A673 (cell line): ENCODE measurements at regions not wholly inside any gene's neighbourhood (a gene's known extent, or its start where the extent isn't known, plus 50 kb on each side); places are given as distances from the start of the nearest gene placed in this dataset.
"Not testable (repeated sequence)": the region's sequence is repeated elsewhere in the genome, so short reads cannot be mapped to it uniquely, and the experiment has no call there.

Experiments used
- BruUV-seq: library from RNA; stranded (reverse); fragments of 400-500 nt; replicated peaks from 2 replicates; lab custom pipeline; 2021; lab: Mats Ljungman, UMichigan
- CTCF ChIA-PET: fragments of 300-600 bp; sonication (Branson Sonifier 250); formaldehyde crosslinking; loops from one replicate; lab custom pipeline; 2022; ENCODE audit warnings: antibody characterized with exemption; lab: Charles Lee
- POLR2A ChIA-PET: fragments of 300-600 bp; sonication (Branson Sonifier 250); formaldehyde crosslinking; loops from one replicate; lab custom pipeline; 2022; ENCODE audit warnings: antibody characterized with exemption; ENCODE audit not compliant: low non-redundant PET; lab: Charles Lee
- DNase-seq: peaks from one replicate; pipeline ENCODE4 v3.0.0-alpha.2; 2015; ENCODE audit warnings: low spot score
- H3K27ac ChIP-seq: fragments of 200-600 bp; sonication (generic); 2 replicates; pipeline ENCODE4 v1.5.1; 2016; ENCODE audit warnings: mixed run types, low read depth, mild to moderate bottlenecking, mixed read lengths, antibody characterized with exemption, low read length; ENCODE audit not compliant: poor library complexity, severe bottlenecking
- H3K27me3 ChIP-seq: fragments of 200-600 bp; sonication (generic); replicated peaks from 2 replicates; pipeline ENCODE4 v1.6.1; 2017; ENCODE audit warnings: mixed run types, low read depth, mild to moderate bottlenecking, mixed read lengths, antibody characterized with exemption, low read length; ENCODE audit not compliant: insufficient read depth, poor library complexity
- H3K36me3 ChIP-seq: fragments of 200-600 bp; sonication (generic); 2 replicates; pipeline ENCODE4 v1.6.1; 2016; ENCODE audit warnings: mixed run types, mild to moderate bottlenecking, mixed read lengths, antibody characterized with exemption, low read length; ENCODE audit not compliant: insufficient read depth, poor library complexity, severe bottlenecking
- H3K4me1 ChIP-seq: fragments of 200-600 bp; sonication (generic); 2 replicates; pipeline ENCODE4 v1.6.1; 2017; ENCODE audit warnings: mixed run types, mild to moderate bottlenecking, mixed read lengths, antibody characterized with exemption, low read length; ENCODE audit not compliant: insufficient read depth, poor library complexity, severe bottlenecking
- H3K4me3 ChIP-seq: fragments of 200-600 bp; sonication (generic); 2 replicates; pipeline ENCODE4 v1.5.1; 2016; ENCODE audit warnings: low read depth, mixed run types, mild to moderate bottlenecking, mixed read lengths, low read length; ENCODE audit not compliant: poor library complexity, severe bottlenecking
- H3K9me3 ChIP-seq: fragments of 200-600 bp; sonication (generic); 2 replicates; pipeline ENCODE4 v1.6.1; 2016; ENCODE audit warnings: mixed run types, low read depth, mild to moderate bottlenecking, mixed read lengths, antibody characterized with exemption, low read length; ENCODE audit not compliant: poor library complexity, severe bottlenecking
- EZH2 ChIP-seq: fragments of 200-600 bp; sonication (generic); IDR thresholded peaks from 2 replicates; pipeline ENCODE4 v1.6.1; 2017; ENCODE audit warnings: borderline replicate concordance, low read depth, mild to moderate bottlenecking, mixed read lengths, antibody characterized with exemption, low read length; ENCODE audit not compliant: poor library complexity, severe bottlenecking
- intact Hi-C: fragments of 100-400 bp; cut with micrococcal nuclease; formaldehyde crosslinking; loops from one replicate; pipeline ENCODE4 v1.10.0; 2022; ENCODE audit not compliant: unreplicated experiment
- TF ChIP-seq, protein P1 (sequence below): fragments of 300-800, 200-600 bp; sonication (generic); conservative IDR thresholded peaks from 2 replicates; pipeline ENCODE4 v1.5.1; 2017; ENCODE audit warnings: low read depth, mild to moderate bottlenecking, antibody characterized with exemption, low read length, moderate library complexity, mixed read lengths

- ChIA-PET POLR2A (no interaction called here), CTCF (no interaction called here)
- no peak overlapping the region for H3K4me3 ChIP-seq
- intact Hi-C loops = no loop called here
- H3K27ac ChIP-seq = no peak overlapping the region
- H3K36me3 ChIP-seq = no peaks in the 10 kb centered on the region
- BruUV-seq = no TSS peak
- no peaks in the 10 kb centered on the region for H3K27me3 ChIP-seq
- TF ChIP-seq, protein P1, sequence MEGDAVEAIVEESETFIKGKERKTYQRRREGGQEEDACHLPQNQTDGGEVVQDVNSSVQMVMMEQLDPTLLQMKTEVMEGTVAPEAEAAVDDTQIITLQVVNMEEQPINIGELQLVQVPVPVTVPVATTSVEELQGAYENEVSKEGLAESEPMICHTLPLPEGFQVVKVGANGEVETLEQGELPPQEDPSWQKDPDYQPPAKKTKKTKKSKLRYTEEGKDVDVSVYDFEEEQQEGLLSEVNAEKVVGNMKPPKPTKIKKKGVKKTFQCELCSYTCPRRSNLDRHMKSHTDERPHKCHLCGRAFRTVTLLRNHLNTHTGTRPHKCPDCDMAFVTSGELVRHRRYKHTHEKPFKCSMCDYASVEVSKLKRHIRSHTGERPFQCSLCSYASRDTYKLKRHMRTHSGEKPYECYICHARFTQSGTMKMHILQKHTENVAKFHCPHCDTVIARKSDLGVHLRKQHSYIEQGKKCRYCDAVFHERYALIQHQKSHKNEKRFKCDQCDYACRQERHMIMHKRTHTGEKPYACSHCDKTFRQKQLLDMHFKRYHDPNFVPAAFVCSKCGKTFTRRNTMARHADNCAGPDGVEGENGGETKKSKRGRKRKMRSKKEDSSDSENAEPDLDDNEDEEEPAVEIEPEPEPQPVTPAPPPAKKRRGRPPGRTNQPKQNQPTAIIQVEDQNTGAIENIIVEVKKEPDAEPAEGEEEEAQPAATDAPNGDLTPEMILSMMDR = no peak
- no peak for TF ChIP-seq EZH2
- H3K4me1 ChIP-seq = no peaks in the 10 kb centered on the region
- no peaks in the 10 kb centered on the region for H3K9me3 ChIP-seq
- DNase-seq = no peak
These were observed 155.0 kb upstream of the TMEM132C start for GRCh38 chr12:128111951-128112350.

- DNase-seq, CTCF ChIA-PET, BruUV-seq, H3K4me1 ChIP-seq, intact Hi-C loops, H3K27me3 ChIP-seq, POLR2A ChIA-PET, H3K36me3 ChIP-seq, H3K4me3 ChIP-seq, H3K9me3 ChIP-seq, H3K27ac ChIP-seq: not testable (repeated sequence)
These were observed 153.7 kb upstream of the TMEM132C start for GRCh38 chr12:128113250-128113649.

DNA sequence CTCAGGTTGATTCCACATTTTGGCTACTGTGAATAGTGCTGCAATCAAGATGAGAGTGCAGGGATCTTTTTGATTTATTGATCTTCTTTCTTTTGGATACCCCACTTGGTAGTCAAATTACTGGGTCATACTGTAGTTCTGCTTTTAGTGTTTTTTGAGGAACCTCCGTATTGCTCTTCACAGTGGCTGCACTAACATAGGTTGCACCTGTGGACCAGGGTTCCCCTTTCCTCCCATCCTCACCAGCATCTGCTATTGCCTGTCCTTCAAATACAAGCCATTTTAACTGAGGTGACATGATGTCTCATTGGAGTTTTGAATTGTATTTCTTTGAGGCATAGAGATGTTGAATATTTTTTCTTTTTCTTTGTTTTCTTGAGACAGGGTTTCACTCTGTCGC, 152.5 kb upstream of the TMEM132C start:
- no peaks in the 10 kb centered on the region for H3K9me3 ChIP-seq
- no peak overlapping the region for H3K4me3 ChIP-seq
- no peak for DNase-seq
- CTCF ChIA-PET = no interaction called here
- no peaks in the 10 kb centered on the region for H3K4me1 ChIP-seq
- no peak overlapping the region for H3K27ac ChIP-seq
- TF ChIP-seq EZH2 = no peak
- TF ChIP-seq, protein P1 = no peak
- POLR2A ChIA-PET = no interaction called here
- no peaks in the 10 kb centered on the region for H3K36me3 ChIP-seq
- no TSS peak for BruUV-seq
- H3K27me3 ChIP-seq = no peaks in the 10 kb centered on the region
- intact Hi-C loops = no loop called here

GRCh38 chr12:128116537-128116936, 150.4 kb upstream of the TMEM132C start:
- BruUV-seq = no TSS peak

More at GRCh38 chr12:128116537-128116936, 150.4 kb upstream of the TMEM132C start:
- CTCF ChIA-PET = no interaction called here
- no peaks in the 10 kb centered on the region for H3K36me3 ChIP-seq
- intact Hi-C loops = no loop called here
- no peak for TF ChIP-seq EZH2
- TF ChIP-seq, protein P1 = no peak
- no peaks in the 10 kb centered on the region for H3K9me3 ChIP-seq
- POLR2A ChIA-PET = no interaction called here
- H3K4me1 ChIP-seq = no peaks in the 10 kb centered on the region
- no peak overlapping the region for H3K4me3 ChIP-seq
- DNase-seq = no peak
- H3K27me3 ChIP-seq = no peaks in the 10 kb centered on the region
- H3K27ac ChIP-seq = no peak overlapping the region
